ENCODE measurements at regions not wholly inside any gene's neighbourhood (a gene's known extent, or its start where the extent isn't known, plus 50 kb on each side); places are given as distances from the start of the nearest gene placed in this dataset.

- H2AFZ ChIP-seq (ENCODE audit: low read length): no peak overlapping the region
- H3K9ac ChIP-seq (ENCODE audit: low read length): no peak overlapping the region
- no peak for DNase-seq
- H3K9me3 ChIP-seq (ENCODE audit: low read length): peaks cover 22% of the 10 kb centered on the region
- no peaks in the 10 kb centered on the region for H4K20me1 ChIP-seq (ENCODE audit: insufficient read depth, low read depth, low read length)
- H3K27ac ChIP-seq (ENCODE audit: low read length): no peak overlapping the region
- H3K79me2 ChIP-seq (ENCODE audit: low read length): no peaks in the 10 kb centered on the region
- no peaks in the 10 kb centered on the region for H3K36me3 ChIP-seq (ENCODE audit: insufficient read depth, low read length)
- no peaks in the 10 kb centered on the region for H3K4me1 ChIP-seq (ENCODE audit: low read length)
- H3K9me2 ChIP-seq (replicated peaks; ENCODE audit: insufficient read depth, low read length): no peaks in the 10 kb centered on the region
- no peak overlapping the region for H3K4me3 ChIP-seq (ENCODE audit: low read length)
- H3K4me2 ChIP-seq (ENCODE audit: low read depth, low read length, poor library complexity, severe bottlenecking): no peak overlapping the region
- H3K27me3 ChIP-seq (ENCODE audit: low read length): no peaks in the 10 kb centered on the region
These were observed 220.2 kb upstream of the CDH8 start for GRCh38 chr16:62256406-62256805.

GRCh38 chr16:62254847-62255246 is 218.6 kb upstream of the CDH8 start:
- DNase-seq: no peak
- Histone ChIP-seq H4K20me1 (ENCODE audit: insufficient read depth, low read depth, low read length) (no peaks in the 10 kb centered on the region), H3K27ac (ENCODE audit: low read length) (no peak overlapping the region), H3K9me2 (replicated peaks; ENCODE audit: insufficient read depth, low read length) (no peaks in the 10 kb centered on the region), H3K79me2 (ENCODE audit: low read length) (no peaks in the 10 kb centered on the region), H3K9me3 (ENCODE audit: low read length) (peaks cover 19% of the 10 kb centered on the region), H3K4me1 (ENCODE audit: low read length) (no peaks in the 10 kb centered on the region), H3K4me3 (ENCODE audit: low read length) (no peak overlapping the region), H3K36me3 (ENCODE audit: insufficient read depth, low read length) (no peaks in the 10 kb centered on the region), H3K27me3 (ENCODE audit: low read length) (no peaks in the 10 kb centered on the region), H3K9ac (ENCODE audit: low read length) (no peak overlapping the region), H2AFZ (ENCODE audit: low read length) (no peak overlapping the region), H3K4me2 (ENCODE audit: low read depth, low read length, poor library complexity, severe bottlenecking) (no peak overlapping the region)

- Histone ChIP-seq H3K36me3 (ENCODE audit: insufficient read depth, low read length) (no peaks in the 10 kb centered on the region), H3K79me2 (ENCODE audit: low read length) (no peaks in the 10 kb centered on the region), H3K27ac (ENCODE audit: low read length) (no peak overlapping the region), H3K9me2 (replicated peaks; ENCODE audit: insufficient read depth, low read length) (no peaks in the 10 kb centered on the region), H3K4me1 (ENCODE audit: low read length) (no peaks in the 10 kb centered on the region), H3K9ac (ENCODE audit: low read length) (no peak overlapping the region), H4K20me1 (ENCODE audit: insufficient read depth, low read depth, low read length) (no peaks in the 10 kb centered on the region), H2AFZ (ENCODE audit: low read length) (no peak overlapping the region), H3K27me3 (ENCODE audit: low read length) (no peaks in the 10 kb centered on the region), H3K9me3 (ENCODE audit: low read length) (peaks cover 19% of the 10 kb centered on the region), H3K4me2 (ENCODE audit: low read depth, low read length, poor library complexity, severe bottlenecking) (no peak overlapping the region), H3K4me3 (ENCODE audit: low read length) (no peak overlapping the region)
- no peak for DNase-seq
These were observed 218.1 kb upstream of the CDH8 start for GRCh38 chr16:62254372-62254771.

GRCh38 chr16:62253966-62254365 is 217.7 kb upstream of the CDH8 start:
- H3K4me2 ChIP-seq (ENCODE audit: low read depth, low read length, poor library complexity, severe bottlenecking): no peak overlapping the region
- H3K36me3 ChIP-seq (ENCODE audit: insufficient read depth, low read length): no peaks in the 10 kb centered on the region
- no peak overlapping the region for H2AFZ ChIP-seq (ENCODE audit: low read length)
- no peaks in the 10 kb centered on the region for H3K4me1 ChIP-seq (ENCODE audit: low read length)
- H3K9me2 ChIP-seq (replicated peaks; ENCODE audit: insufficient read depth, low read length): no peaks in the 10 kb centered on the region
- no peaks in the 10 kb centered on the region for H3K27me3 ChIP-seq (ENCODE audit: low read length)
- H3K9ac ChIP-seq (ENCODE audit: low read length): no peak overlapping the region
- no peak overlapping the region for H3K27ac ChIP-seq (ENCODE audit: low read length)
- H3K4me3 ChIP-seq (ENCODE audit: low read length): no peak overlapping the region
- H4K20me1 ChIP-seq (ENCODE audit: insufficient read depth, low read depth, low read length): no peaks in the 10 kb centered on the region
- H3K79me2 ChIP-seq (ENCODE audit: low read length): no peaks in the 10 kb centered on the region
- H3K9me3 ChIP-seq (ENCODE audit: low read length): peaks cover 19% of the 10 kb centered on the region
- DNase-seq: no peak

GRCh38 chr16:62249069-62249468 is 212.8 kb upstream of the CDH8 start:
- Histone ChIP-seq H3K9ac (ENCODE audit: low read length) (no peak overlapping the region), H3K27ac (ENCODE audit: low read length) (no peak overlapping the region), H3K4me1 (ENCODE audit: low read length) (no peaks in the 10 kb centered on the region), H3K27me3 (ENCODE audit: low read length) (no peaks in the 10 kb centered on the region), H2AFZ (ENCODE audit: low read length) (no peak overlapping the region), H3K36me3 (ENCODE audit: insufficient read depth, low read length) (no peaks in the 10 kb centered on the region), H3K4me3 (ENCODE audit: low read length) (no peak overlapping the region), H3K9me2 (replicated peaks; ENCODE audit: insufficient read depth, low read length) (no peaks in the 10 kb centered on the region), H3K4me2 (ENCODE audit: low read depth, low read length, poor library complexity, severe bottlenecking) (no peak overlapping the region), H3K79me2 (ENCODE audit: low read length) (no peaks in the 10 kb centered on the region), H3K9me3 (ENCODE audit: low read length) (peaks cover 6% of the 10 kb centered on the region), H4K20me1 (ENCODE audit: insufficient read depth, low read depth, low read length) (no peaks in the 10 kb centered on the region)
- no peak for DNase-seq

- H3K79me2 ChIP-seq (ENCODE audit: low read length): no peaks in the 10 kb centered on the region
- no peaks in the 10 kb centered on the region for H3K4me1 ChIP-seq (ENCODE audit: low read length)
- H3K27ac ChIP-seq (ENCODE audit: low read length): no peak overlapping the region
- DNase-seq: no peak
- H3K27me3 ChIP-seq (ENCODE audit: low read length): no peaks in the 10 kb centered on the region
- no peak overlapping the region for H2AFZ ChIP-seq (ENCODE audit: low read length)
- H3K4me3 ChIP-seq (ENCODE audit: low read length): no peak overlapping the region
- H3K9me2 ChIP-seq (replicated peaks; ENCODE audit: insufficient read depth, low read length): no peaks in the 10 kb centered on the region
- no peak overlapping the region for H3K4me2 ChIP-seq (ENCODE audit: low read depth, low read length, poor library complexity, severe bottlenecking)
- H3K9me3 ChIP-seq (ENCODE audit: low read length): peaks cover 13% of the 10 kb centered on the region
- H3K9ac ChIP-seq (ENCODE audit: low read length): no peak overlapping the region
- H3K36me3 ChIP-seq (ENCODE audit: insufficient read depth, low read length): no peaks in the 10 kb centered on the region
- H4K20me1 ChIP-seq (ENCODE audit: insufficient read depth, low read depth, low read length): no peaks in the 10 kb centered on the region
These were observed 204.5 kb upstream of the CDH8 start for GRCh38 chr16:62240722-62241121.

- Histone ChIP-seq H4K20me1 (ENCODE audit: insufficient read depth, low read depth, low read length) (no peaks in the 10 kb centered on the region), H3K9ac (ENCODE audit: low read length) (no peak overlapping the region), H2AFZ (ENCODE audit: low read length) (peak overlapping the region; percentile 97), H3K36me3 (ENCODE audit: insufficient read depth, low read length) (no peaks in the 10 kb centered on the region), H3K9me3 (ENCODE audit: low read length) (no peaks in the 10 kb centered on the region), H3K27ac (ENCODE audit: low read length) (no peak overlapping the region), H3K79me2 (ENCODE audit: low read length) (no peaks in the 10 kb centered on the region), H3K4me1 (ENCODE audit: low read length) (no peaks in the 10 kb centered on the region), H3K27me3 (ENCODE audit: low read length) (no peaks in the 10 kb centered on the region), H3K4me3 (ENCODE audit: low read length) (peak overlapping the region; percentile 41), H3K9me2 (replicated peaks; ENCODE audit: insufficient read depth, low read length) (no peaks in the 10 kb centered on the region), H3K4me2 (ENCODE audit: low read depth, low read length, poor library complexity, severe bottlenecking) (no peak overlapping the region)
- DNase-seq: peak; percentile 95
These were observed 189.4 kb upstream of the CDH8 start for GRCh38 chr16:62225675-62226074.

GRCh38 chr16:62224646-62225209 is 188.5 kb upstream of the CDH8 start:
- no peaks in the 10 kb centered on the region for H4K20me1 ChIP-seq (ENCODE audit: insufficient read depth, low read depth, low read length)
- H3K9ac ChIP-seq (ENCODE audit: low read length): no peak overlapping the region
- no peak overlapping the region for H3K4me3 ChIP-seq (ENCODE audit: low read length)
- H3K9me3 ChIP-seq (ENCODE audit: low read length): no peaks in the 10 kb centered on the region
- H3K4me1 ChIP-seq (ENCODE audit: low read length): no peaks in the 10 kb centered on the region
- H3K9me2 ChIP-seq (replicated peaks; ENCODE audit: insufficient read depth, low read length): no peaks in the 10 kb centered on the region
- H2AFZ ChIP-seq (ENCODE audit: low read length): no peak overlapping the region
- no peak overlapping the region for H3K4me2 ChIP-seq (ENCODE audit: low read depth, low read length, poor library complexity, severe bottlenecking)
- no peak for DNase-seq
- H3K36me3 ChIP-seq (ENCODE audit: insufficient read depth, low read length): no peaks in the 10 kb centered on the region
- H3K27ac ChIP-seq (ENCODE audit: low read length): no peak overlapping the region
- H3K79me2 ChIP-seq (ENCODE audit: low read length): no peaks in the 10 kb centered on the region
- H3K27me3 ChIP-seq (ENCODE audit: low read length): no peaks in the 10 kb centered on the region

- Histone ChIP-seq H3K4me3 (ENCODE audit: low read length) (no peak overlapping the region), H3K9ac (ENCODE audit: low read length) (no peak overlapping the region), H4K20me1 (ENCODE audit: insufficient read depth, low read depth, low read length) (no peaks in the 10 kb centered on the region), H3K4me1 (ENCODE audit: low read length) (no peaks in the 10 kb centered on the region), H3K27ac (ENCODE audit: low read length) (no peak overlapping the region), H3K9me3 (ENCODE audit: low read length) (peaks cover 2% of the 10 kb centered on the region; the same call in 1 of the 2 replicates), H2AFZ (ENCODE audit: low read length) (no peak overlapping the region), H3K4me2 (ENCODE audit: low read depth, low read length, poor library complexity, severe bottlenecking) (no peak overlapping the region), H3K79me2 (ENCODE audit: low read length) (no peaks in the 10 kb centered on the region), H3K27me3 (ENCODE audit: low read length) (no peaks in the 10 kb centered on the region), H3K36me3 (ENCODE audit: insufficient read depth, low read length) (no peaks in the 10 kb centered on the region), H3K9me2 (replicated peaks; ENCODE audit: insufficient read depth, low read length) (no peaks in the 10 kb centered on the region)
- DNase-seq: no peak
These were observed 180.6 kb upstream of the CDH8 start for GRCh38 chr16:62216837-62217236.

Measured in Karpas-422 (cell line).